ENCODE measurements at regions not wholly inside any gene's neighbourhood (a gene's known extent, or its start where the extent isn't known, plus 50 kb on each side); places are given as distances from the start of the nearest gene placed in this dataset.

GRCh38 chr4:34010751-34011519 is 2233.4 kb downstream of the ARAP2 start:
- no peak for DNase-seq
- intact Hi-C loops (cut with DNase I, micrococcal nuclease) = no loop called here
- no peak for ATAC-seq

- ATAC-seq = no peak
- intact Hi-C loops (cut with DNase I, micrococcal nuclease) = no loop called here
- DNase-seq = no peak
Measured at GRCh38 chr4:34035225-34035624, 2209.1 kb downstream of the ARAP2 start.

- ATAC-seq = no peak
- DNase-seq = no peak
- intact Hi-C loops (cut with DNase I, micrococcal nuclease) = no loop called here
Measured at GRCh38 chr4:34037280-34037679, 2207.0 kb downstream of the ARAP2 start.

DNA sequence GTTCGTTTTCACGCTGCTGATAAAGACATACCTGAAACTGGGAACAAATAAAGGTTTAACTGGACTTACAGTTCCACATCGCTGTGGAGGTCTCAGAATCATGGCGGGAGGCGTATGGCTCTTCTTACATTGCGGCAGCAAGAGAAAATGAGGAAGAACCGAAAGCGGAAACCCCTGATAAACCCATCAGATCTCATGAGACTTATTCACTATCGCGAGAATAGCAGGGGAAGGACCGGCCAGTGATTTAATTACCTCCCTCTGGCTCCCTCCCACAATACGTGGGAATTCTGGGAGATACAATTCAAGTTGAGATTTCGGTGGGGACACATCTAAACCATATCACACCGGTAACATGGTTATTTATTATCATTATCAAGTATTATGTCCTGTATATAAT is 2204.5 kb downstream of the ARAP2 start:
- intact Hi-C loops (cut with DNase I, micrococcal nuclease) = no loop called here
- ATAC-seq (no peak), DNase-seq (no peak)

DNA sequence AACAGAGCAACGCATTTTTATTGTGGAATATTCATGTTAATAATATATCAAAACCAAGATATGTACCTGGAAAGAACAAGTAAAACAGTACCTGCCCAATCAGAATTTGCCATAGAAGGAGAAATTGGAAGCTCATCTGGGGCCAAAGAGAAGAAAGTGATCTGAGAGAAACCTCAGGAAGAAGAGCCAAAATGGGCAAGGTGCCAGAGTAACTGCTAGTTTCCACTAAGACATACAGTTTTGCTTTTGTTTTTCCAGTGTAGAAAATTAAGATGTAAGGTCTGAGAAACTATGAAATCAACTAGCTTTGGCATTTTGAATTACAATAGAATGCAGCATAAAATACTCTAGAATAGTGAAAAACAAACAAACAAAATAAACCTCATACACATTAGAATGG is 2201.2 kb downstream of the ARAP2 start:
- ATAC-seq = no peak

GRCh38 chr4:34046580-34046979 is 2197.7 kb downstream of the ARAP2 start:
- DNase-seq = no peak

More for the DNA sequence above, 2201.2 kb downstream of the ARAP2 start:
- DNase-seq = no peak
- intact Hi-C loops (cut with DNase I, micrococcal nuclease) = no loop called here

GRCh38 chr4:34047363-34047762 is 2197.0 kb downstream of the ARAP2 start:
- DNase-seq = no peak
- intact Hi-C loops (cut with DNase I, micrococcal nuclease) = no loop called here
- no peak for ATAC-seq

More at GRCh38 chr4:34046580-34046979, 2197.7 kb downstream of the ARAP2 start:
- no peak for ATAC-seq
- intact Hi-C loops (cut with DNase I, micrococcal nuclease) = no loop called here

DNA sequence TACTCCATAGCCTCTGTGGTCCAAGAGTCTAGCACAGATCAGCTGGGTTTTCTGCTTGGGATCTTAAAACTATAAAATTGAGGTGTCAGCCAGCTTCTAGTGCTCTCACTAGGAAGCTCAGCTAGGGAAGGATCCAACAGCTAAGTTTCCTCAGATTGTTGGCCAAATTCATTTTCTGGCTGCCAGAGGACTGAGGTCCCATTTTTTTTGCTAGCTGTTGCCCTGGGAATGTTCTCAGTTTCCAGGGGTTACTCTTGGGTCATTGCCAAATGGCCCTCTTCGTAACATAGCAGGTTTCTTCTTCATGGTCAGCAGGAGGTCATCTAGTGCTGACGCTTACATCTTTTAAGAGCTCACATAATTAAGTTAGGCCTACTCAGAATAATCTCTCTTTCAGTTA is 2178.2 kb downstream of the ARAP2 start:
- no peak for ATAC-seq
- no peak for DNase-seq
- intact Hi-C loops (cut with DNase I, micrococcal nuclease) = no loop called here

DNA sequence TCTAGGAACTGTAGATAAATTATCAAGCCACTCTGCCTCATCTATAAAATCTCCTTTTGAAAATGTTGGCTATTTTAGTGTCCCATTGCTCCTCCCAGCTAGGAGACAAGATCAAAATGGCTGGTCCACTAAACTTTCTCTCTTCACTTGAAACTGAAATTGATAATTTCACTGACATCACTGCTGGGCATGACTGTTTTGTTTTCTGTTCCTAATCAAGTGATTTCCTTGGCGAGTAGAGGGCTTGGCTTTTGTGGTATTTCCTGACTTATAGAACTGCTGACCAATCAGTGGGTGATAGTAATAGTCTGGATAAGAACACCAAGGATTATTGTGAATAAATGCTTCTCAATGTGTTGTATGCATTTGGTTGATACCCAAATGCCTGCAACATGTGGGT is 2152.9 kb downstream of the ARAP2 start:
- intact Hi-C loops (cut with DNase I, micrococcal nuclease) = no loop called here
- no peak for ATAC-seq

DNA sequence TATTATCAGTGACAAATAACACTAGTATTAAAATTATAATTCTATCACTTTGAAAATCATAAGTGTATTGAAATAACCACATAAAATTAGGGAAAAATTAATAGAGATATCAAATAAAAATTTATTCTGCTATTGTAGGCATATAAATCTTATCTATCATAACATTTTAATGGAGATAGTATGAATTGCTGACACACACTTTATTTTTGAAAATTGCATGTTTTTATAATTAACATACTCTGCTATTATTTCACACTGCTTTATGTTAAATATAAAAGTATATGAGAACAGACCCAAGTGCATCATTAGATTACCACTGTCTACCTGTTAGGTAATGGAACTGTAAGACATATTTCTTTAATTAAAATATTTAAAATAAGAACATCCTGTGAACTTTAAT is 2150.2 kb downstream of the ARAP2 start:
- ATAC-seq (no peak), DNase-seq (no peak)
- intact Hi-C loops (cut with DNase I, micrococcal nuclease) = no loop called here

More for the DNA sequence above, 2152.9 kb downstream of the ARAP2 start:
- no peak for DNase-seq

DNA sequence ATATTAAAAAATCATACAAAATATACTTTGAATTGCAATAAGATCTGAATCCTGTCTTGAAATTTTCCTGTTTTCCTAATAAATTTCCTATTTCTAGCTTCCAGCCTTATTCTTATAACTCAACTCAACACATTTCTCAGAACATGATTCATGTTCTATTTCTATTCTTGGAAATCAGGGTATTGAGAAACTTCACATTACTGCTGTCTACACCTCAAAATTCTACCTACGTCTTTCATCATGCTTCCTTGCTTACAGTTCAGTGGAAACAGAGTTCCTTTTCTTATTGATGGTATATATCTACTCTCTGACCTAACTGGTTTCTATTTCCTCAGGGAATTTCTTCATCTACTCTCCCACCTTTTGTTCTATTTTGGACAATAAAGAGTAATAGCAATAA is 2139.0 kb downstream of the ARAP2 start:
- no peak for ATAC-seq
- intact Hi-C loops (cut with DNase I, micrococcal nuclease) = no loop called here

DNA sequence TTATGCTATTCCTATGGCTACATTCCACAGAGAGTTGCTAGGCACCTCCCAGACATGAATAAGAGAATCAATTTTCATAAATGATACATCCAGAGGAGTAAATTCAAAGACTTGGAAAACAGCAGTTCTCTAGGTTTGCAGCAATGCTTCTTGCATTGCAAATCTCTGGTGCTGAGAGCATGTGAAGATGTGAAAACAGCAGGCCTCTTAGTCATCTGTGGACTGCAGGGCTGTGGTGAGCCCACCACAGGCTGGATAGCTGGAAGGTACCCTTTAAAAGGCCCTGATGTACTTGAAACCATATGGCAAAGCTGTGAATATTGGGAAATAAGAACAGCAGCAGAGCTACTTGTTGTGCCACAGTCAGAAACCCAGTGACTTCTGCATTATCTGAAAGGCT is 2135.9 kb downstream of the ARAP2 start:
- ATAC-seq (no peak), DNase-seq (no peak)
- intact Hi-C loops (cut with DNase I, micrococcal nuclease) = no loop called here

More for the DNA sequence above, 2139.0 kb downstream of the ARAP2 start:
- no peak for DNase-seq

- intact Hi-C loops (cut with DNase I, micrococcal nuclease) = no loop called here
- DNase-seq (no peak), ATAC-seq (no peak)
Measured at GRCh38 chr4:34112573-34112972, 2131.7 kb downstream of the ARAP2 start.

DNA sequence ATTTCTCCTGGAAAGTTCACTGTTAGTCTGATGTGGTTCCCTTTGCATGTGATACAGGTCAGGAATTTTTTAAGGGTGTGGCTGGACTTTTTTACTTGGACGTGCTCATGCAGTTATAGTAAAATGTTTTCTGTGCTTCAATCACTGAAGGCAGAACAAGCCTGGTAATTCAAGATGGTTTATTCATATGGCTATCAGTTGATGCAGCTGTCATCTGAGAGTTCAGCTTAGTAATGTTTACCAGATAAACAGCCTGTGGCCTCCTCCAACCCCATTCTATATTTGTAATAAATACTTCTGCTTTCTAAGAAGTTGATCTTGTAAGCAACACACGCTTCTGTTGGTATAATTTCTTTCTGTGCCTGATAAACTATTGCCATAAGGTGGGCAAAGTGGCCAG is 2105.9 kb downstream of the ARAP2 start:
- intact Hi-C loops (cut with DNase I, micrococcal nuclease) = no loop called here
- ATAC-seq (no peak), DNase-seq (no peak)

GRCh38 chr4:34139346-34139745 is 2105.0 kb downstream of the ARAP2 start:
- DNase-seq (no peak), ATAC-seq (no peak)
- intact Hi-C loops (cut with DNase I, micrococcal nuclease) = no loop called here

DNA sequence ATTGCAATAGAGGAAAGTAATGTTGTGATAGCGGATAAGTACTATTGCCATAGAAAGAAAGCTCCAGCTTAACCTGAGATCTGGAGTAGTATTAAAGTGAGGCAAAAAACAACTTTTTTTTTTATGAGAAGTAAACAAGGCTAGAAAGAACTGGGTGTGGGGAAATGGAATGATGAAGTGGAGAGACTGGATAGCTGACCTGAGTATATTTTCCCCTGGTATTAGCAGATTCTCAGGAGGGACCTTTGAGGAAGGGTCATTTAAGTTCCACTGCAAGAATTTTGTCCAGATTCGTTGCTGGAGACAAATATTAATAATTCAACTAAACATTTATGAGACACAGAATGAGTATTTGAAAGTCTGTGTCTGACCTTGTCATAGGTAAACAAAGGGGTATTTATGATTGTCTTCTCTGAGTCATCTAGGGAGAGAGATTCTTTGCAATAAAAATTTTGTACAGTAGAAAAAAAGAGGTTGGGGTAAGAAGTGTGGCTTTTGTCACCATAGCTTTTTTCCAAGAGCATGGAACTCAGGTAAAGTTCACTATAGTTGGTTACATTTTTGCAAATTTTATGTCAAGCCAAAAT is 2095.9 kb downstream of the ARAP2 start:
- DNase-seq (no peak), ATAC-seq (no peak)
- intact Hi-C loops (cut with DNase I, micrococcal nuclease) = no loop called here

- intact Hi-C loops (cut with DNase I, micrococcal nuclease) = no loop called here
- no peak for DNase-seq
- no peak for ATAC-seq
Measured at GRCh38 chr4:34157547-34157946, 2086.8 kb downstream of the ARAP2 start.

- DNase-seq = no peak
- ATAC-seq = no peak
- intact Hi-C loops (cut with DNase I, micrococcal nuclease) = no loop called here
Measured at GRCh38 chr4:34158878-34159277, 2085.4 kb downstream of the ARAP2 start.

DNA sequence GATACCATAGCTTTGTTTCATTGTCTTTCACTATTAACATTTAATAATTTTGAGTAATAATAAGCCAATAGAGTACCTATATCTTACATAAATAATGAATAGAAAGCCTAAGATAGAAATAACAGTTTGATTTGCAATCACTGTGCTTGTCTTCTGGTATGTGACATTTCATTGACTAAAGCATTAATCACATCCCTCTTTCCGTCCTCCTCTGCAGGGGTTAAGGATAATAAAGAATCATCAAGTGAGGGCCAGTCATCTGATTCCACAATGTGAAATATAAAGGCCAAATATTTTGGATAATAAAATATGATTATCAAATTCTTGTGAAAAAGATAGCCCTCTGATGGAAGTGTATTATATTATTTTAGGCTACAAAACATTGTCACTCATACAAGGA is 2073.4 kb downstream of the ARAP2 start:
- intact Hi-C loops (cut with DNase I, micrococcal nuclease) = no loop called here
- no peak for ATAC-seq

GRCh38 chr4:34176609-34177008 is 2067.7 kb downstream of the ARAP2 start:
- DNase-seq = no peak
- intact Hi-C loops (cut with DNase I, micrococcal nuclease) = no loop called here
- ATAC-seq = no peak

More for the DNA sequence above, 2073.4 kb downstream of the ARAP2 start:
- no peak for DNase-seq

- intact Hi-C loops (cut with DNase I, micrococcal nuclease) = no loop called here
- no peak for DNase-seq
- no peak for ATAC-seq
Measured at GRCh38 chr4:34178476-34178875, 2065.8 kb downstream of the ARAP2 start.
